NCI-H2196 treated with DMSO at 0.1 percent for 48 hours (cell line): ENCODE measurements at regions not wholly inside any gene's neighbourhood (a gene's known extent, or its start where the extent isn't known, plus 50 kb on each side); places are given as distances from the start of the nearest gene placed in this dataset.

ENCODE experiments used
- DNase-seq: peaks from one replicate; lab custom pipeline; 2025; ENCODE audit not compliant: unreplicated experiment; lab: John Stamatoyannopoulos, UW

DNA sequence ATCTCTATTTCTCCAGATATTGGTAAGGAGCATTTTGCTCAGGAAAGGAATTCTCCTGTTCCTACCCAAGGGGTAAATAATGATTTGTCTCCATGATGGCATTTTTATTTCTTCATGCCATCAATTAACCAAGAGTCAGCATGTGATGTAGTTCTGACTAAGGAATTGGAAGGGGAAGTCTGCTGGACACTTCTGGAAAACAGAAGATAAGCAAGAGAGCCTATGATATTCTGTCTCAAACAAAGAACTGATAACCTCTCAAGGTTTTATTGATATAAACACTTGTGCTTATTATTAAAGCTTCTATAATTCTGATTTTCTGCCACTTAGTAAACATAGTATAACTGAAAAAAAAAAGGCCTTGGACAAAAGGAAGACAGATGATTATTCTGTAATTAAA is 673.0 kb upstream of the CHORDC1 start:
- no peak for DNase-seq

DNA sequence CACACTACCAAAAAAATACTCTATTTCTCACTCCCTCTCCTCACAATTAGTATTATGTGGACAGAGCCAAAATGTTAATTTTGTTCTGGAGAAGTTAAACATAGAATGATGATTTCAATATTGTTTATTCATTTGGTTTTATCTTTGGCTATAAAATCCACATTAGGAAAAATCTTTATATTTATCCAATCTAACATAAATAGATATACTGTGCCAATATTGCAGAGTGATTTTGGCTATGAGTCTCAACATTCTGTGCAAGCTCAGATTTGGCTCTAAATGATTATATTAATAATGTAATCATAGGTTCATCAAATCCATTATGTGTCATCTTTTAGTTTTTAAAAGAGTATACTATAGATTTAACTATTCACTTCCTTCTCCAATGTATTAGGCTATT is 667.5 kb upstream of the CHORDC1 start:
- DNase-seq = no peak

DNA sequence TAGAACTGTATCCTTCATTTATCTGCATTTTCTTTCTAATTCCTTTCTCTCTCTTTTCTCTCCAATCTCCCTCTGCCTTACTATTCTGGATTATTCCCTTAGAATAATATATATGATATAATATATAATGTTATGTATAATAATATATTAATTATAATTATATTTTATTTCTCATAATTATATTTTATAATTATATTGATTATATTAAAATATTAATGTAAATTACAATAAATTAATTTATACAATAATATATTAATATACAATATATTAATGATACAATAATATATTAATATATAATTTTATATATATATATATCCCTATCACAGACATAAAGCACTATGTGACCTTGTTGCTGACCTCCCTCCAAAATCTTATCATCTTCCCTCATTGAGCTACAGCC is 661.3 kb upstream of the CHORDC1 start:
- DNase-seq = no peak

DNA sequence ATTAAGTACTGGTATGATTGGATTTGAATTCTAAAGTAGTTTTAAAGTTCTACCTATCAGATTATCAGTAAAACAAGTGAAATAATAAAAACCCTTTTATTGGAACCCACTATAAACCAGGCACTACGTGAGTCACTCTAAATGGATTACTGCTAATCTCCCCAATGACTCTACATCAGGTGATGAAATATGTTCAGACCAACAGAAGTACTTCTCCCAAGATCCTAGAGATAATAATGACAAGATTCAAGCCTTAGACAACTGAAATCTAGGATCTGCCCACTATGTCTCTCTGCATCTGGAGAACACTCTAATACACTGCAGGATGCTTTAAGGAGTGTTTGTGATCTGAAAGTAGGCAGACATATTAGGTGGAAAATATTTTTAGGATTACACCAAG is 652.1 kb upstream of the CHORDC1 start:
- no peak for DNase-seq

DNA sequence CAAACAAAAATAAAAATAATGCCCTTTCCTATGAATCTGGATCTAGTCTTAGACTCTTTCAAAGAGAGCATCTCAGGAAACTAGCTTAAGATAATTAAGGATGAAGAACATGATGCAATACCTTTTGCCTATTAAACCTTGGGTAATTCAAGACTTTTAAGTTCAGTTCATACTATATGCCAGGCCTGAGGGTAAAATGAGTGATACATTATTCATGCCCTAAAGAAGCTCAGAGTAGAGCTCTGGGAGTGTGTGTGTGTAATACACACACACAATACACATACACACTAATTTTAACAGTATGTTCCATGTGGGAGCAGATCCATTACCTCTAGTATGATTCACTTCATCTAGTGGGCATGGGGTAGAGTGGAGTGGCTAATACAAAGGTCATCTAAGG is 651.4 kb upstream of the CHORDC1 start:
- no peak for DNase-seq

DNA sequence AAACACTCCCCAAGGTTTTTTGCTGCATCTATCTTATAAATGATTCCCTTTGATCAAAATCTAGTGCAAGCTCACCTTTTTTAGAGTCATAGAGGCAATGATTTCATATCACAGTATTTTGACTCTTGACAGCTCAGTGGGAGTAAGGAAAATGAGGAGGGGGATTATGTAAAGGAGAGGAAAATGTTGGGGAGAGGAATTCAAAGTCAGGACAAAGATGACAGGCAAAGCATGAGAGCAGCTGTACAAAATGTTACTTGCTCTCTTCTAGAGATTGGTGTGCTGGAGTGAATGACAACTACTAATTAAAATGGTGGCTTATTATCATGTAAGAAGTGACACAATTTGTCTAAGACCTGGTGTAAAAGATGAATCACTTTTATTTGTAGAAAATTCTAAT is 644.6 kb upstream of the CHORDC1 start:
- no peak for DNase-seq

DNA sequence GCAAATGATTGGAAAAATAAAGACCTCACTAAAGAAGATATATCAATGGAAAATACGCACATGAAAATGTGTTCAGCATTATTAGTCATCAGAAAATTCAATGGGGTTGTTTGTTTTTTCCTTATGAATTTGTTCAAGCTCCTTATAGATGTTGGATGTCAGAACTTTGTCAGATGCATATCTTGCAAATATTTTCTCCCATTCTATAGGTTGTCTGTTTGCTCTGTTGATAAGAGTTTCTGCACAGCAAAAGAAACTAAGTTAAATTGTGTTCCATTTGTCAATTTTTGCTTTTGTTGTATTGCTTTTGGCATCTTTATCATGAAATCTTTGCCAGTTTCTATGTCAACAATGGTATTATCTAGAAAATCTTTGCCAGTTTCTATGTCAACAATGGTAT is 633.9 kb upstream of the CHORDC1 start:
- no peak for DNase-seq

DNA sequence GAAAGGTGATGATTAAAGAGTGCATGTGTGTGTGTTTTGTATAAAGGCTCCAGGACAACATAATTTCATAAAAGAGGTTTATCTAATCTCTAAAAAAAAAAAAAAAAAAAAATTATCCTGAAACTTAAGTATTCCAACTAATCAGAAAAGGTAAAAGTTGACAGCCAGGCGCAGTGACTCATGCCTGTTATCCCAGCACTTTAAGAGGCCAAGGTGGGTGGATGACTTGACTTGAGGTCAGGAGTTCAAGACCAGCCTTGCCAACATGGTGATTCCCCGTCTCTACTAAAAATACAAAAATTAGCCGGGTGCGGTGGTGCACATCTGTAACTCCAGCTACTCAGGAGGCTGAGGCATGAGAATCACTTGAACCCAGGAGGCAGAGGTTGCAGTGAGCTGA is 632.7 kb upstream of the CHORDC1 start:
- no peak for DNase-seq

DNA sequence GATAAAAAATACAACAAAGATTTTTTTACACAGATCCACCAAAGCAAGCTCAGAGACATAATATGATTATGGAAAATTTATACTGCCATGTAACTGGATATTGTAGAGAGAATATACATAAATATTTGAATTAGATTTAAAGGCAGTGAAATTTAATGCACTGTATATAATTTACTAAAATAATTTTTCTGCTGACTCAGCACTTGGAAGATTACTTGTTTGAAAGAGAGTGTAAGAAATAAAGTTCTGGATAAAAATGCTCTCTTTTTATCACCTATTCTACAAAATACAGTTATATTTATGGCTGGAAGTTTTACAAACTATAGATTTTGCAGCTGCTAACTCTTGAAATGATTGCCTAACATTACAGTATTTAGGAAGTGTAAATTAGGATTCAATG is 628.3 kb upstream of the CHORDC1 start:
- no peak for DNase-seq

DNA sequence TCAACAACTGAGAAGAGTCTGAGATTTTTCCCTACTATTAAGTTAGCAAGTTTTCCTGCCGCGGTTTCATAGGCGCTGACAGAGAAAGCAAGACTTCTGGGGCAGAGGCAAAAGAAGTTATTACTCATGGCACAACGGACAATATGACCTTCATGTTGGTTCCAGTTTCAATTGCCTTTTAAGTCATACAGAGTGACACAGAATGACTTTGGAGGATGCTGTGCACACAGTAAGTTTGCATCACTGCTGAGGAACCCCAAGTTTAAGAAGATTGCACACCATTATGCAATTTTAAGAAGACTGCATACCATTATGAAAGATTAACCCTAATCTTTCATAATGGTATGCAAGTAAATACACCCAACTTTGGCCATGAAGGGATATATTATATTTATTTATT is 626.5 kb upstream of the CHORDC1 start:
- DNase-seq = no peak

DNA sequence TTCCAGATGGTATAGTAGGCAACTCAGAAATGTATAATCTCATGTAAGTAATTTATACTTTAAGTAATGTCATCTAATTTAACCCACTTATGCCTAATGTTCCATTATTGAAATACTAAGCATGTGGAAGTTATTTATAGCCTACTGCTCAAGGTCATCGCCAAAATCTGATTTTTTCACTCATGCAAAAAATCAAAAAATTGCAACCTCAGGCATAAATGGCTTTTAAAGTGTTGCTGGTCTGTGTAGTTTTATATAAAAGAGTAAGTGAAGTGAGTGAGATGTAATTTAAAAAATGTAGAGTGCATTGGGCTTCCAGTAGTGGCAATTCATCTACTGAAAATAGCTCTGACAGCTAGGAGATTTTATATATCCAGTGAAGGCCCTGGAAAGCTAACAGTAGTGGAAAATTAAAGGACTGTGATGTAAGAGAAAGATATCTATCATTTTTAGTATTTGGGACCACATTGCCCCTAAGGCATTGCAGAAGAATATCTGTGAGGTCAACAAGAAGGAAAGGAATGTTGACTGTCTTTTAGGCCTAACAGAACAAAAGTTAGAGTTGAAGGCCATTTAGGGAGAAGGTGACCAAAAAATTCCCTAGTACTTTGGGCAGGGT is 624.5 kb upstream of the CHORDC1 start:
- no peak for DNase-seq

DNA sequence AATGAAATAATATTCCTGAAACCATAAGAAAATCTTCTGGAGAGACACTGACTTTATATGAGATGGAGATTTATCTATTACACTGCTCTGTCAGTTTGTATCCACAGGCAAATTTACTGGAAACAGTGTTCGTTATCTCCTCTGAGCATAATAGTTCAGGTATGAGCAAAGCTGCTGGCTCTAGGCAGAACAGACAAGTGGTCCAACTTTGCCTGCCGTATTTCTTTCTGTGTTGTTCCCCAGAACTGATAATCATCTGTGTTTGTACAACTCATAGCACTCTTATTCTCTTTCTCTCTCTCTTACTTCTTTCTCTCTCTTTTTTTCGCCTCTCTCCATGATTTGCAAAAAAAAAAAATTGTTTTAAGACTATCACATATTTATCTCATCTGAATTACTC is 623.8 kb upstream of the CHORDC1 start:
- DNase-seq = no peak

DNA sequence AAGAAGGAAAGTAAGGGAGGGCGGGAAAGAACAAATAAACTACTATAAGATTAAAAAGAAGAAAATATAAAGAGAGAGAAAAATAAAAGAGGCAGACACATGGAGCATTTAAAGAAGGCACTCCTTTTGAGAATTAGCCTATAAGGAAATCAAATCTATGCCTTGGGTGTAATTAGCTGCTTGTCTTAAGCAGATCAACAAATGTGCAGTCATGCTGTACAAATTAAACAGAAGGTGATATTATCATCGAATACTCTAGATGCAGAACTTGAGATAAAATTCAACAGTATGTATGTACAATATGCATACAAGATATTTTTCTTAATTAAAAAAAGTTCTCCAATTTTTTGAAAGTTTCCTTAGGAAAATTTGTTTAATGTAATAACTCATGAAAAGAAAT is 623.0 kb upstream of the CHORDC1 start:
- DNase-seq = no peak

DNA sequence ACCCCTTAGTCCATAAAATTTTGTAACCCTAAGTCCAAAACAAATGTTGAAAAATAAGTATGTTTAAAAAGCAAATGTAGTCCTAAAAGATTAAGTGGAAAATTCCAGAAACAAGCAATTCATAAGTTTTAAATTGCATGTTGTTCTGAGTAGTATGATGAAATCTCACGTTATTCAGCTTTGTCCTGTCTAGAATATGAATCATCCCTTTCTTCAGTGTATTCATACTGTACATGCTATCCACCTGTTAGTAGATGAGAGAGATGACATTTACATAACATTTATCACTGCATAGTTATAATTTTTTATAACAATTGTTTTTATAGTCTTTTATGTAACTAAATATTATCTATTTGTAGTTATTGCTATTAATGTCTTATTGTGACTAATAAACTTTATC is 622.3 kb upstream of the CHORDC1 start:
- no peak for DNase-seq

DNA sequence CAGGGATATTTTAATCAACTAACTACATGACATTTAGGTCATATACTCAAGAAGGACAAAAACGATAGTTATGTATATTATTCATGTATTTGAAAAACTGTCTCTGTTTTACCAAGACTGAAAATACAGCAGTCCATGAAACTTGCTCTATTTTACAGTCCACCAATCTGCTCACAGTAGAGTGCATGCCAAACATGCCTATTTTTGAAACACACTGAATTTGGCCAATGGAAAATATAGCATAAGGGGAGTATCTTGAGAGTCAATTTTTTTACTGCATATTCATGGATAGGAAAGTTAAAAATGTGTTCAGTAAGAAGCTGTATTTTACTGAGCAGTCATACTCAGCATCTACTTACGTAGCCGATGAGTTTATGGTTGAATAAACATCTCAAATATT is 621.2 kb upstream of the CHORDC1 start:
- no peak for DNase-seq

DNA sequence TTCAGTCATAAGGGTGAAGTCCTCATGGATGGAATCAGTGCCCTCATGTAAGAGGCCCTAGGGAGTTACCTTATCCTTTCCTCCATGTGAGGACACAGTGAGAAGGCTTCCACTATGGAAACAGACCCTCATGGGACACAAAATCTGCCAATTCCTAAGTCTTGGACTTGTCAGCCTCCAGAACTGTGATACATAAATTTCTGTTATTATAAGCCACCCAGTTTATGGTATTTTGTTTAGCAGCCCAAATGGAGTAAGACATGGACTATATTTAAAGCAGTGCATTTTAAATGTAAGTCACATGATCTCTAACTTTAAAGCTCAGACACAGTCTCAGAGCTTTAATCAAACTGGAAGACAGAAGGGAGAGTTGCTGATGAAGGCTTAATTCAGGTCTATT is 619.8 kb upstream of the CHORDC1 start:
- DNase-seq = no peak

DNA sequence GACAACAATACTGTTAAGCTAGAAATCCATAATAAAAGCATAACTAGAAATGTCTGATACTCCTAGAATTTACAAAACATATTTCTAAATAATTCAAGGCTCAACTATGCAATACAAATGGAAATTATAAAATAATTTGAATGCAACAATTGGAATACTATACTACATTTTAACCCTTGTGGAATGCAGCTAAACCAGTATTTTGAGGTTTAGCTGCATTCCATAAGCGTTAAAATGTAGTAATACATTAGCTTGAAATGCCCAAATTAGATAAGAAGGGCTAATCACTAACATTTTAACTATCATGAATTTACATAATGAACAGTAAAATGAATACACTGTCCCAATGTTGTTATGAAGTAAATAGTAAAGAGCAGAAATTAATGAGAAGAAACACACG is 617.2 kb upstream of the CHORDC1 start:
- DNase-seq = no peak

DNA sequence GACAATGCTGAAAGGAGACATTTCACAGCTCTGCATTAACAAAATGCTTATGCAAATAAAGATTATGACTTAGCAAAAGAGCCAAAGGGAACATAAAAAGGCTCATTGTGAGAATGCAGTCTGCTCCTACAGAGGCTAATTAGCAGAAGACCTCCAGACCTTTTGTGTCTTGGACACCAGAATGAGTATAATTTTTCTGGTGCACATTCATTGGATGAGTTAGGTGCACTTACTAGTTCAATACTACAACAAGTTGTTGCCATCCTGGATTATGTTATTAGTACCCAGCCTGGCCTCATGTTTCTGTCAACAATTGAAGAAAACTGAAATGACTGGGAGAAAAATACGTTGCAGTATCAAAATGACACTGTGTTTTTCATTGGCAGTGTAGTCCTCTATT is 613.2 kb upstream of the CHORDC1 start:
- DNase-seq = no peak

DNA sequence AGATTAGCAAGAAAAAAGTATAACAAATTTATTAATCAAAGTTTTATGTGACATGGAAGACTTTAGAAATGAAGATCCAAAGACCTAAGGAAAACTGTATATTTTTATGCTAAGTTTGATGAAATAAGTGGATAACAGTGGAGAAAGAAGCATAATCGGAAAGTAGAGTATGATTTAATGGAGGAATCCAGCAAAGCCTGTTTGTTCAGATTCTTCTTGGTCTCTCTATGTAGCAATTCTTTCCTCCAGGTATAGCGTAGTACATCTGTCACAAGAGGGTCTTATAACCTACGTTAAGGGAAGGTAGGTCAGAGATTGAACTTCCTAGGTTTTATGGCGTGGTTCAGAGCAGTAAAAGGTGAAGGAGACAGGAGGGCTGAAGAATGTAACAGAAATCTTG is 600.6 kb upstream of the CHORDC1 start:
- no peak for DNase-seq

DNA sequence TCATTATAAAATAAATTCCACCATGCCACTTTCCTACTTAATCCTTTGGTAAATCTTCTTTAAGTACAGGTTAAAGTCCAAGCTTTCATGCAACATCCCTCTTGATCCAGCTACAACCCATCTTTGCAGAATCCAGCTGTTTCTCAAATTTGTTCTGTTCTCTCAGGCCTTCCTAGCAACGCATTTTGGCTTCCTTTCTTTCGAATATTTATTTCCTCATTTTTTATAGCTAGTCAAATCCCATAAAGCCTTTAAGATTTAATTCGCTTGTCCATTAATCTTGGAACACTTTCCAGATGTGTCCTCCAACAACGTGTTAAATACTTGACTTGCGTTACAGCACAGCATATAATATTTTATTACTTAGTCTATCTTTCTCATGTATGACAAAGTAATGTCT is 600.1 kb upstream of the CHORDC1 start:
- DNase-seq = no peak

DNA sequence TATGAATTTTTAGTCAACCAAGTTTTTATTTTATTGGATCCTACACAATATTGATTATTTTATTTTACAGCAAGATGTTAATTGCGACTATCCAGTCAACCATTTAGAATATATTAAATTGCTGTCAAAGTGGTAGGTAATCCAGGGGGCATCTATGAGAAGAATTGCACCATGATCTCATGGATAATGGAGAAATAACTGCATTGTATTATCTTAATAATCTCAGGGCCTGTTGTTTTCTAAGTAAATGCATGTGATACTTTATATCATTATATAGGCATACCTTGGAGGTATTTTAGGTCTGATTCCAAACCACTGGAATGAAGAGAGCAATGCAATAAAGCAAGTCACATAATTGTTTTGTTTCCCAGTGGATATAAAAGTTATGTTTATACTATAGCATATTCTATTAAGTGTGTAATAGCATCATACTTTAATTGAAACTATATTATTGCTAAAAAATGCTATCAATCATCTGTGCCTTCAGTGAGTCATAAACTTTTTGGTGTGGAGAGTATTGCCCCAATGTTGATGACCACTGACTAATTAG is 595.4 kb upstream of the CHORDC1 start:
- DNase-seq = no peak

DNA sequence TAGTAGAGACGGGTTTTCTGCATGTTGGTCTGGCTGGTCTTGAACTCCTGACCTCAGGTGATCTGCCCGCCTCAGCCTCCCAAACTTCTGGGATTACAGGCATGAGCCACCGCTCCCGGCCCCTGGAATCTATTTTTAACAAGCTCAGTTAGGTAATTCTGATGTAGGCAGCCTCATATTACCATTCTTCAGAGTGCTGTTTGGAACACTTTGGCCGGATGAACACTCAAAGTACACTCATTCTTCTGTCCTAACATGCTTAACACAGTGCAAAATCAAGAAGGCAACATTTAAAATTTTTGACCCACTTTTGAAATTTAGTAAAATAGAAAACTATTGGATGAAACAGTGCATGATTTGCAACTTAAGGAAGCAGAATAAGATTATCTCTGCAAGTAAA is 586.7 kb upstream of the CHORDC1 start:
- DNase-seq = no peak

DNA sequence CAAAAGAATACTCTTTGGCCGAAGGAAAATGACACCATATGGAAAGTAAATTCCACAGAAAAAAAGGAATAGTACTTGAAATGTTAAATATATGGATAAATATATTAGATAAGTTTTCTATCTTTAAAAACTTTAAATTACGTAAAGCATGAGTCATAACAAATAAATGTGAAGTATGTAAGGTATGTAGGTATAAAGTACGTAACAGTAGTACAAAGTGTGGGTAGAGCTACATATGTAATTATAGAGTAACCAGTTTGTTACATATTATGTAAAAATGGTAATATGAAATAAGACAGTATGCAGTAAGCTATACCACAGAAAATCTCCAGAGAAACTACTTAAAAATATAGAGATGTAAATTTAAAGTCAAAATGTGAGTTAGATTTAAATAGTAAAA is 582.3 kb upstream of the CHORDC1 start:
- no peak for DNase-seq

DNA sequence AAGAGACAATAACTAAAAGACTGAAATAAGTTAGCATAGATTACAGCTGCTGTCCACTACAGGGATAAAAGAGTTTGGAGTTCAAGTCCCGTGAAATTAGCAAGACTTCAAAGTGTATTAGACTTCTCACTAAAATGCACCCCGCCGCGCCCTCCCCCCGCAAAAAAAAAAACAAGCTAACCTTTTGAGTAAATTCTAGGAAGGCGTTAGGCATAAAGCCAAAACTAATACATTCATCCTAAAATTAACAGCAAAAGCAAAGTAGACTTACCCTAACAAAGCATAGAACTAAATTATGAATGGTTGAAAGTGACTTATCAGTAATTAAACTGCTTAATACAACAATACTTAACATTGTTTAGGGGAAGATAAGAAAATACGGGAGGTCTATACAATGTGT is 581.0 kb upstream of the CHORDC1 start:
- DNase-seq = no peak
